DMS 273 treated with DMSO at 0.1 percent for 48 hours (cell line): ENCODE measurements at regions not wholly inside any gene's neighbourhood (a gene's known extent, or its start where the extent isn't known, plus 50 kb on each side); places are given as distances from the start of the nearest gene placed in this dataset.

ENCODE experiments used
- DNase-seq: peaks from one replicate; lab custom pipeline; 2025; lab: John Stamatoyannopoulos, UW

DNA sequence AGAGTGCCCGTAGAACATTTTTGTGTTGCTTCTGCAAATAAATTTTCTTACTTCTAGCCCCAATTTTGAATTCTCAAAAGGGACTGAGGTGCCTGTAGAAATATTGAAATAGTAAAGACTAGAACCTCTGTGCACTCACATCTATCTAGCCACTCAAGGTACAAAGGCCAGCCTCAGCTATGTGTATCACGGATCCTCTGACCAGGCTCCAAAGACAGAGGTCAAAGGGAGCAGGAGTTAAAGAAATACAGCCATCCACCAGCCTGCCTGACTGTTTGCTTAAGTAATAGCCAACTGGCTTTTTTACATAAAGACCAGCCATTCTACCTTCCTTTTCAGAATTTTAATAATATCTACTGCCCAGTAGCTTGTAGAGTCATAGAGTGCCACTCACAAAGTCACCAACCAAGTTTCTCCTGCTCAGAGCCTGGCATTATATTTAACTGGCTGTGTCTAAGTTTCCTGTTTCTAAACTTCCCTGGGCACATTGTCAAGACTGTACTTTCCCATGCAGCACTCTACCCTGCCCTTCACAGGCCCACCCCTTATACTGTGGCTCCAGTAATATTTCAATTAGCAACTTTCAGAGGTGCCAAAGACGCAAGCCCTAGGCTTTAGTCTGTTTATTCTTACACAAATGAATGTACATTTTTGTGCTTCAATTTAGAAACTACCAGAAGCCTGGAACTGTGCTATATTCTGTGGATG is 338.3 kb upstream of the NT5C1B start:
- DNase-seq: no peak

DNA sequence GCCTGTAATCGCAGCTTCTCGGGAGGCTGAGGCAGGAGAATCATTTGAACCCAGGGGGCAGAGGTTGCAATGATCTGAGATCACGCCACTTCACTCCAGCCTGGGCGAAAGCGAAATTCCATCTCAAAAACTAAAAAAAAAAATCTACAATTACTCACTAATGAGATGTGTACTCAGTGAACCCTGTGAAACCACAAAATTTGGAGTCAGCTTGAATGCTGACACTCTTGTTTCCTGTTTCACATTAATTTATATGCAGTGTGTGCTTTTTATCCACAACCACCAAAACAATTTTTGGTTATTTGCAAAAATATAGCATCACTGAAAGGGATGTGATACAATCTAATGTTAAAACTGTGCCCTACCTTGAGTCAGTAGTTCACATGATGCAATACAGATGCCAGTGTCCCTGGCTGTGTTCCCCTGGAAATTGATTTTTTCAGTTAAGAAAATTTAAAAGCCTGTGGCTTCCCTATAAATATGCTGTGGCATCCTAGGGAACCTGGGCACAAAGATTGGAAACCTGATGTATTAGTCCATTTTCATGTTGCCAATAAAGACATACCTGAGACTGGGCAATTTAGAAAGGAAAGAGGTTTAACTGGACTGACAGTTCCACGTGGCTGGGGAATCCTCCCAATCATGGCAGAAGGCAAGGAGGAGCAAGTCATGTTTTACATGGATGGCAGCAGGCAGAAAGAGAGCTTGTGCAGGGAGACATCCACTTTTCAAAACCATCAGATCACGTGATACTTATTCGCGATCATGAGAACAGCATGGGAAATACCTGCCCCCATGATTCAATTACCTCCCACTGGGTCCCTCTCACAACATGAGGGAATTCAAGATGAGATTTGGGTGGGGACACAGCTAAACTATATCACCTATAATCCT is 337.5 kb upstream of the NT5C1B start:
- no peak for DNase-seq

DNA sequence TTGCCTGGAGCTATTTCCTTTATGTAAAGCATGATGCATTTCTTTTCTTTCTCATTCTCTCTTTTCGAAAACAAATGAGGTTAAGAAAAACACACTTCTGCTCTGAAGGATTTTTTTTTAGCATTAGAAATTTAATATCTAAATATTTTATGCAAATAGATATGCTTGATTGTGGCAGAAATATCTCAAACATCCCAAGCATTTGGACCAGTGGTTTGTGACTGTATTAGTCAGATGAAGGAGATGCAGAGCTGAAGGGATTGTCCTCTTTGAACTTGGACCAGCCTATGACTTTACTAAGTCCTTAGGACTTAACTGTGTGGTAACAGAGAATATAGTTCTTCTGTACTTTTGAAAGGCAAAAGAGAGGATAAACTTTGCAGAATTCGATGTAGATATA is 335.9 kb upstream of the NT5C1B start:
- no peak for DNase-seq

DNA sequence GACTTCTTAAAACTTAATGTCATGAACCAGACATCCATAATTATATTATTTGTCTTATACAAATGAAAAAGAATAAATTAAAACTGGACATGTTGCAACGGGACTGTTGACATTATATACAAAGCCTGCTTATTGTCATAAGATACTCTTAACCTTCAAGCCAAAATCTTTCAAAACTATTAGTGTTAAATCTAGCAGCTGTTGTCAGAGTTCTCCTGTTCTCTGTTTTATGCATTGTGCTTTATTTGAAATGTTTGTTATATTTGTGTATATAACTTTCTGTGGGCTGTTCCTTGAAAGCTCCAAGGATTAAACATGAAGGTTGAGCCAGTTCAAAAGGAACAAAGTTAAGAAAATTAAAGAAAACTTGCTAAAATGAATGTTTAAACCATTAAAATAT is 335.5 kb upstream of the NT5C1B start:
- DNase-seq: no peak

DNA sequence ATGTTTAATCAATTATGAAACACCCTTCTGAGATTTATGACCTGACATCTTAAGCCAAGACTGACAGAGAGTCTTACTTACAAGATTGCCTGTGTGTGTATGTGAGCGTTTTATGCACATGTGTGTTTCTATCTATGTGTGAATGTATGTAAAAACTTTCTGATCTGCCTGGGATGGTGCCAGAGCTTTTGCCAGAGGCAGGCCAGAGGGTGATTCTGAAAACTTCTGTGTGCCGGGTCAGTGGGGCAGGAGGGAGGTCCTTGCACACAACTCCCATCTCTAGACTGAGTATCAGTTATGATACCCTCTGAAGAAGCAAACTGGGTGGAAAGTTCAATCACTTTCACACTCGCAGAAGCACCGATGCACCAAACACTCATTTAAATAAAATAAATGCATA is 335.0 kb upstream of the NT5C1B start:
- DNase-seq: no peak

DNA sequence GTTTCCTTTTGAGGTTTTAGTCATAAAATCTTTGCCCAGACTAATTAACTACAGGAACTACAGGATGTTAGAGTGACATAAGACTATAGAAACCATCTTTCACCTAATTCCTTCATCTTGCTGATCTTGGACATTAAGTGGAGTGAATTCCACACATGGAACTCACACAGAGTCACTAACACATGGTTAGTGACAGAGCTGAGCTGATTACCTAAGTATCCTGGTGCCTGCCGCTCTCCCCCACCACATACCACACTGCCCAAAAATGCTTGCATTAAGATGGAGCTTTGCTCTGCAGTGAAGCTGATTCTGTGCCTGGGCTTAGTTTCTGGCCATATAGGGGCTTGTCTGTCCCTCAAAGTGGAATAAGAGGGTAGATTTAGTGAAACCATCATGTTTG is 332.9 kb upstream of the NT5C1B start:
- no peak for DNase-seq

DNA sequence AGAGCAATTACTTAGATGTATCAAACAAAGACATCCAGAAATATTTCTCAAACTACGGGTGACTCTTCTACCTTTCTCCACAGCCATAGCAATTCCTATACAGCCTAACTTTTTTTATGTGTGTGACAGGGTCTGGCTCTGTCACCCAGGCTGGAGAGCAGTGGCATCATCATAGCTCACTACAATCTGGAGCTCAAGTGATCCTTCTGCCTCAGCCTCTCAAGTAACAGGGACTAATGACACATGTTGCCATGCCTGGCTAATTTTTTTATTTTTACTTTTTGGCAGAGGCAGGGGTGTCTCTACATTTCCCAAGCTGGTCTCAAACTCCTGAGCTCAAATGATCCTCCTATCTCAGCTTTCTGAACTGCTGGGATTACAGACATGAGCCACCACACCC is 328.9 kb upstream of the NT5C1B start:
- no peak for DNase-seq

DNA sequence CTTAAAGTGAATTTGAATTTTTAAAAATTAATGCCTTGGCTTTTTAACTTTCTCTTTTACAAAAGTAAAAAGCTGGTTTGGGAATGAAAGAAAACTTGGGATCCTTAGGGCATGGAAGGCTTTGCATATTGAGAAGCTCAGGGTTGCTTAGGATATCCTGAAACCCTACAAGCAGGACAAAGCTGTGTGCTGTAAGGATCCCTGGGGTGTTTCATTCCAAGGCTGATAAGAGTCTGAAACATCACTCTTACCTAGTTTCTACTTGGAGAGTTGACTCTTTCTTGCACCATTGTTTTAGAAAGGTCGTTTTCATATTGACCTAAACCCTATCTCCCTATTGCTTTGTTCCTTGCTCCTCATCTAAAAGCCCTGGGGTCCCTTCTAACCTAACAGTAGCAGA is 325.9 kb upstream of the NT5C1B start:
- DNase-seq: no peak

DNA sequence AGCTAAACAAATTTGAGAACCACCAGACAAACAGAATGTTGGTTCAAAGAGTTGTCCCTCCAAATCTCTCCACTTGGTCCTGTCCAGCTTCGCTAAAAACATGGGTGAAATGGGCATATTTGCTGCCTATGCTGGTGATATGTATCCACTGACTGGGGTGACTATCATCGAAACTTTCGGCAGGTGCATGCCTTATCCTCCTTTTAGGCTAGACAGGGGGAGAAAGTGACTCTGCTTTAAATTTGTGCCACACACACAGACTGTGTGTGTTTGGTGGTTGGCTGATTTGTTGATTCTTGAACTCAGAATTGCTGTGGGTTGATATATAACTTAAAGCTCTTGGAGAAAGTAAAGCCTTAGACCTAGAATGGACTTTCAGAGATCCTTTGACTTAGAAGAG is 324.1 kb upstream of the NT5C1B start:
- no peak for DNase-seq

DNA sequence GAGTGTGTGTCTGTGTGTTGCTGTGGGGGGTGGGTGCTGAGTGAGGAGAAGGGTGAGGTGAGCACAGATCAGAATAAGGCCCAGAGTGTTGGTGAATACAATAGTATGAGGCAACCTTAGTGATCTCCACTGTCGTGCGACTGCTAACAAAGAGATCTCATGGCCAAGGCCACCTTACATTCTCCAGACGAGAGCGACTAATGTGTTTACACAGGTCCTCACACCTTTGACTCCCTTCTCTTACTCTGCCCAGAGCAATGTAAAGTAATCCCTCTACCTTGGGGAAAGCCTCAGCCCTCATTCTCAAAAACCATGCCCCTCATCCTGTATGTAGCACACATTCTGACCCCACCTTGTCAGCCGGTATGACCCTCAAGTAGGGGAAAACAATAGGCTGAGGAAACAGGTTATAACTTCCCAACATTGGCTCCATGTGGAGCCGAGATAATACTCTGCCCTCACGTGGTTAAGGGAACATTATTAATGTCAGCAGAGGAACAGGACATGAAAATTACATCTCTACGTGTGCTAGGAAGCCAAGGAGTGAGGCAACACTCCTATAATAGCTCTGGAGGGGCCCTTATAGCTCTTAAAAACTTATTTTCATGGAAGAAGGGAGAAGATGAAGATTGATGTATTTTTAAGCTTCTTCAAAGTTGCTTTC is 323.0 kb upstream of the NT5C1B start:
- DNase-seq: no peak

DNA sequence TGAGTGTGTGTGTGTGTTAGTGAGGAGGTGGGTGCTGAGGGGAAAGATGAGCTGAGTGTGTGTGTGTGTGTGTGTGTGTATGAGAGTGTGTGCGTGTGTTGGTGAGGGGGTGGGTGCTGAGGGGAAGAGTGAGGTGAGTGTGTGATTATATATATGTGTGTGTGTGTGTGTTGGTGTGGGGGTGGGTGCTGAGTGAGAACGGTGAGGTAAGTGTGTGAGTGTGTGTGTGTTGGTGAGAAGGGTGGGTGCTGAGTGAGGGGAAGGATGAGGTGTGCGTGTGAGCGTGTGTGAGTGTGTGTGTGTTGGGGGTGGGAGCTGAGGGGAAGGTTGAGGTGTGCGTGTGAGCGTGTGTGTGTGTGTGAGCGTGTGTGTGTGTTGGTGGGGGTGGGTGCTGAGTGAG is 322.0 kb upstream of the NT5C1B start:
- no peak for DNase-seq

DNA sequence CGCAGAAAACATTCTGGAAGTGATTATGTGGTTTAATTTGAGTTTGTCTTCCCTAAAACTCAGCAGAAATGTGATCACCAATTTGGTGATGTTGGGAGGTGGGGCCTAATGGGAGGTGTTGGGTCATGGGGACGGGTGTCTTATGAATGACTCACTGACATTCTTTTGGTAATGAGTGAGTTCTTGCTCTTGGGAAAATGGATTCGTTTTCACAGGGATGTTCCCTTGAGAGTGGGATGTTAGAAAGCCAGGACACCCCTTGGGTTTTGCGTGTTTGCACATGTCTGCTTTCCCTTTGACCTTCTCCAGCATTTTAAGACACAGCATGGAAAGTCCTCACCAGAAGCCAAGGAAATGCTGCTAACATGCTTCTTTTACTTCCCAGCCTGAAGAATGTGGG is 321.5 kb upstream of the NT5C1B start:
- no peak for DNase-seq

DNA sequence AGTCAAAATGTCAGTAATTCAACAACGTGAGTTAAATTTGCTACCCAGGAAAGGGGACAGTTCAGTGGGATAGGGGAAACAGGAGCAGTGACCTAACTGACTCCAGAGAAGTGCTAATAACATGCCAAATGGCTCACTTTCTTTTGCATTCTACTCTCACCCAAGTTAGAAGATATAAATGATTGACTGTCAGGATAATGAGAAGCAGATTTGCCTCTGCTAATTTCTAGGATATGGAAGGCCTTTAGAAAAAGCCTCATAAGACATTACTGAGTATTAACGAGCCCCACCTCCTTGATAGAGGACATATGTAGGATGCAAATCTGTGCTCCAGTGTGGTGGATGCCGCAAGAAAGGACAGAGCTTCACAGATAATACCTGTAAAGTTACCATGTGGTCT is 318.6 kb upstream of the NT5C1B start:
- no peak for DNase-seq

DNA sequence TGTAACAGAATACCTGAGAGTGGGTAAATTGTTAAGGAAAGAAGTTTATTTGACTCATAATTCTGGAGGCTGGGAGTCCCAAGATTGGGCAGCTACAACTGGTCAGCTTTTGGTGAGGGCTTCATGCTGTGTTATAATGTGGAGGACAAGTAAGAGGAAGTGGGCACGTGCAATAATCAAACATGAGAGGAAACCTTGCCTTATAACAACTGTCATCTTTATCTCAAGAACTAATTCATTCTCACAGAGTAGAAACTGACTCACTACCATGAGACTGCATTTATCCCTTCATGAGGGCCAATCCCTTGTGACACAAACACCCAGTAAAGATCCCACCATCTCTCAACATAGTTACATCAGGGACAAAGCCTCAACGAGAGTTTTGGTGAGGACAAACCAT is 318.1 kb upstream of the NT5C1B start:
- no peak for DNase-seq

DNA sequence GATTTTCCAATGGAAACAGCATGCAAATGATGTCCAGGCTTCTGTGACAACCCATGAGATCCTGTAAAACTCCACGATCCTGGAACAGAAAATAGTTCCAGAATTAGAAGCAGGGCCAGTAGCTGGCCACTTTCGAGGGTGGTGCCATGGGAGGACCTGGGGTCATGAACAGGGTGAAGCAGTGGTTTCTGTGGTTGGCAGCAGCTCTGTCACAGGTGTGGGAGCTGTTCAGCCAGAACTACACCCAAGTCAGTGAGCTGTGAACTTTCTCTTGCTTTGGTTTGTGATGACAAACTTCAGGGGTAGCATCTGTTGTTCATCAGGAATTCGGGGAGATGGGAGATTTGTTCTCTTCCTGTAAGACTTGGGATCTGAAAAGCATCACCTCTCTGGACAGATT is 314.4 kb upstream of the NT5C1B start:
- DNase-seq: no peak

DNA sequence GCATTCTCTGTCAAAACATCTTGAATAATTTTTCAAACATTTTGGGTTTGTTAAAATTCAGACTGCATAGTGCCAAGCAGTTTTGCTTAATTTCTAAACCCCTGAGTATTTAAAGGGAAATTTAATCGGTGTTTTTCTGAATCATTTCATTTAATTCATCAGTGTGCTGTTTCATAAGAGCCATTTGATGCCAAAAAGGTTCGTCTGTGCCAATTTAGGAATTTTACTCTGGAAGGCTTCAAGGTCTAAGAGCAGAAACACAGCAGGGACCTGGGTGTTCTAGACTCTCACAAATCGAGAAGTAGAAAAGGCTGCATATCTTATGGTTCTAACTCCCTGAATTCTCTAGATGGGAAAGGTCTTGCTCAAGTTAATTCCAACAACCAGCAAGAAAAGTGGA is 311.9 kb upstream of the NT5C1B start:
- DNase-seq: no peak

DNA sequence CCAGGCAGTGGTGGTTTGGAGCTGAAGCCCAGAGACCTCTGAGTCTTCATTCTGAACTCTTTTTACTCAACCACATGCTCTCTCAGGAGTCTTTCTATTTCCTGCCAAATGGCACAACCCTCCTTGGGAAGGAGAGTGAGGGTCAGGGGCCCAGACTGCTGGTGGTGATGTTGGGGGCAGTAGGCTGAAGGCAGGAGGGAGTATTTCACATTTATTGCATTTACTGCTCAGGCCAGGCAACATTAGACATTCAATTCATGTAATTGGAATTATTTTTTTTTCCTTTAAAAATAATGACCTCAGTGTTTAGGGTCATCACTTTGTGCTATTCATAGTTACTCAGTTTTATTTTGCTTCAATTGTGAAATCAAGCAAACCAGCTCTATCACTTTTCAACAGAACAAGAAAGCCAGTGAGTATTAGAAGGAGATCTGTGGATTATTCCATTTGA is 311.3 kb upstream of the NT5C1B start:
- DNase-seq: no peak

DNA sequence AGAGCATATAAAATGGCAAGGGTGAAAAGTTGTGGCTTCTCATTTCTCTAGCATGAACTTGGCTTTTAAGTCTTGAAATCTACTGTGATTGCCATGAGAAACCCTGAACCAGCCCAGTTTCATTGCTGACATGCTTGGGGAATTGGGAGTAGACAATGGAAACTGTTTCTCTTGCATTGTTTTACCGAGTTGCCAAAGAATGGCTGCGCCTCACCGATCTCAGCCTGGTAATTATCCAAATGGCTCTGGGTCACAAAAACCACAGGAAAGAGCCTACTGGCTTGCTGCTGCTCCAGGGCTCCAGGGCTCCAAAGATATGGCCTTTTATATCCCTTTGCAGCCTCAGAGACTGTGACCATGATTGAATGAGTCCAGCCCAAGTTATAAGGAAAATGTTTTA is 310.4 kb upstream of the NT5C1B start:
- DNase-seq: no peak

DNA sequence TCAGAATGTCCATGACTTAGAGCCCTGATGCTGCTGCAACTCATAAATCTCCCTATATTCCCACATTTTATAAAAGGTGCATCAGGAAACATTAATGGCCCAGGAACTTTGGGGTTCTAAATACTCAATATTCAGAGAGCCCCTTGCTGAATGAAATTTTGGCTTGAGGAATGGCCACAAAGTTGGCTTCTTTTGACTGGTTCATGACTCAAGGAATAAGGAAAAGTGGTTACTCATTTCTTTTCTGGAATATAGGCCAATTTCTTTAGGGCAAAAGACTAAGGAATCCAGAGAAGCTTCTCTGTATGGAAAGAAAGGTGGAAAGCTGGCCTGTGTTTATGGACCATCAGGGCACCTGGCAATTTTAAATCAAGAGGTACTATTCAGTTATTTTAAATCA is 308.9 kb upstream of the NT5C1B start:
- no peak for DNase-seq

DNA sequence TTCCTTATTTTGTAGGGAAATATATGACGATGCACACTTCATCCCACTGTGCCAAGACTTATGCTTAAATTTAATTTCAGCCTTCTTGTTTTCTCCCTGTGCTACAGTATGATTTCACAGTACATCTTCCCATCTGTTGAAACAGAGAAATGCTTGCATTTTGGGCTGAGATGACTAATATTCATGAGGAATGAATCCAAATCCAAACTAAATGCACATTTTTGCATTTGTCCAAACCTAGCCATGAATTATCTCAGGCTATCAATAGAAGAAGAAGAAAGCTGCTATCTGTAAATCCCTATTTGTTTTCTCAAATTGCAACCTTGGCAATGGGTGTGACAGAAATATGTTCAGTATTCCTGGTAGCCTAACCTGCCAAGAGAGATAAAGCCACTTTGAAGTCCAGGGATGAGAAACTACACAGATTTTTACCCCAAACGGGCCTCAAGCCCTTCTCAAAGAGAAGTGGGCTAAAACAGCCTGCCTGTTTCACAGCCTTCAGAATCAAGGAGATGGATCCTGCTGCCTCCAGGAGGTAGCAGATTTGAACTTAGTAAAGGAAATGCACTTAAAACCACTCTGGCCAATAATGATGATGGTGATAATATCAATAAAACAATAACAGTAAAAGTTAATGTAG is 306.9 kb upstream of the NT5C1B start:
- DNase-seq: no peak

DNA sequence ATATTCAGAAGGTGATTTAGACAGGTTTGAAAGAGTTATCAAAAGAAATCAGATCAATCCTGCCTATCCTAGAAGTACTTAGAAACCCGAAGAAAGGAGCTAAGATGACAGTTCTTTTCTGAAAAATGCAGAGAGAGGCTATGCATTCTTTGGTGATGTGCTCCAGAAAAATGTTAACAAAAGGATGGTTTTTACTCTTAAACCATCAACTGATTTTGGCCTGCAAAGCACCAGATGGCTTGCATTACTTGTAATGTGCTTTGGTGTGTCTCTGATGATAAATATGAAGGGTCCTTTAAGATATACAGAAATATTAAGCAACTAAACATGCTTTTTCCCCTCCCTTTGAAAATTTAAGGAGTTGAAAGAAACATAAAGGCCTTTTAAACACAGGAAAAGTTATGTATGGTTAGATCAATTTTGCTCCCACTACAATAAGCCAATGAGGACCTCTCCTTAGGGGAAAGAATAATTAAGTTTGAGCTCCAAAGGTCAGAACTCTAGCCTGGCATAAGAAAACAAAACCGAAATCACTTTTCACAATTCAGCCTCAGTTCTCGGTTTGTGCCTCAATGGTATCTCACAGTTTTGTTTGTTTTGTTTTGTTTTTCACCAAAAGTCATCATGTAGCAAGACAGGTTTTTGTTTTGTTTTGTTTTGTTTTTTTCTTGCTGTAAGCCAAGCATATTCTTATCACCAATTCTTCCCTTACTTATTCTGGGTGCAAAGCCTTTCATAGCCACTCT is 302.4 kb upstream of the NT5C1B start:
- DNase-seq: no peak
